Sigmoid colon (tissue), 6 donors: ENCODE measurements at regions not wholly inside any gene's neighbourhood (a gene's known extent, or its start where the extent isn't known, plus 50 kb on each side); places are given as distances from the start of the nearest gene placed in this dataset.

Source experiments
- DNase-seq: peaks from one replicate; pipeline ENCODE4 v3.0.0-alpha.2; 2019
- H3K27ac ChIP-seq, 4 donors: fragments of 200-600 bp; sonication (generic); one replicate each; pipeline ENCODE4 v1.5.1; 2016 to 2019; ENCODE audit warnings: mild to moderate bottlenecking in 1 of 4
- H3K27me3 ChIP-seq, 3 donors: fragments of 200-600 bp; sonication (generic); one replicate each; pipeline ENCODE4 v1.5.1; 2019; ENCODE audit warnings: mild to moderate bottlenecking in 1 of 3
- H3K36me3 ChIP-seq, 4 donors: fragments of 200-600 bp; sonication (generic); one replicate each; pipeline ENCODE4 v1.5.1; 2016 to 2019
- H3K4me1 ChIP-seq, 4 donors: fragments of 200-600 bp; sonication (generic); one replicate each; pipeline ENCODE4 v1.5.1; 2017 to 2019
- H3K4me3 ChIP-seq, 4 donors: fragments of 200-600 bp; sonication (generic); one replicate each; pipeline ENCODE4 v1.5.1; 2017 to 2019; ENCODE audit warnings: mild to moderate bottlenecking in 2 of 4, moderate library complexity in 1 of 4
- H3K9me3 ChIP-seq, 4 donors: fragments of 200-600 bp in 3 of 4; sonication (generic) in 3 of 4; one replicate each; pipeline versions ENCODE4 v1.5.1 to v1.6.1; 2013 to 2019
- EP300 ChIP-seq, 4 donors: sonication (generic); formaldehyde crosslinking; IDR thresholded peaks; one replicate each; pipeline ENCODE4 v1.6.1; 2017; ENCODE audit warnings: antibody characterized with exemption in 4 of 4
- POLR2A ChIP-seq, 2 donors: fragments of 450-650 bp; IDR thresholded peaks; one replicate each; pipeline ENCODE4 v1.6.1; 2016; ENCODE audit warnings: antibody characterized with exemption in 2 of 2, mild to moderate bottlenecking in 2 of 2, moderate library complexity in 2 of 2
- POLR2AphosphoS5 ChIP-seq, 4 donors: sonication (generic); formaldehyde crosslinking; IDR thresholded peaks; one replicate each; pipeline ENCODE4 v1.6.1; 2017; ENCODE audit warnings: antibody characterized with exemption in 4 of 4
- WGBS, 2 donors: extraction: QIAGEN DNeasy Blood & Tissue Kit; methylation state at CpG; one replicate each; pipeline ENCODE4 v1.1.7; 2013; 5-methylcytosine and 5-hydroxymethylcytosine counted together
- intact Hi-C: fragments of 100-400 bp; cut with DNase I; formaldehyde crosslinking; loops from one replicate; pipeline ENCODE4 v1.15.1; 2023
- TF ChIP-seq, protein P1 (sequence below), 4 experiments: fragments of 450-650 bp in 3 of 4; fragments of 200-600 bp in 1 of 4; IDR thresholded peaks; one replicate each; pipeline ENCODE4 v1.5.1; 2016 to 2019; ENCODE audit warnings: antibody characterized with exemption in 4 of 4, mild to moderate bottlenecking in 3 of 4, moderate library complexity in 2 of 4
- donor health status: healthy with polysubstance abuse.
- donor health status: healthy.

- Histone ChIP-seq H3K9me3 (no peaks in the 10 kb centered on the region), H3K36me3 (no peaks in the 10 kb centered on the region), H3K4me3 (no peak overlapping the region), H3K4me1 (no peaks in the 10 kb centered on the region), H3K27me3 (no peaks in the 10 kb centered on the region), H3K27ac (no peak overlapping the region)
- intact Hi-C loops = no loop called here
- DNase-seq = no peak
- 89 to 99% methylated on average over 2 of the region's 2 CpGs for WGBS, 2 donors
- TF ChIP-seq EP300 (IDR thresholded peaks at IDR 0.05) = no peak
- TF ChIP-seq POLR2A (IDR thresholded peaks at IDR 0.05) = no peak
- no peak for TF ChIP-seq POLR2AphosphoS5 (IDR thresholded peaks at IDR 0.05)
- TF ChIP-seq, protein P1, sequence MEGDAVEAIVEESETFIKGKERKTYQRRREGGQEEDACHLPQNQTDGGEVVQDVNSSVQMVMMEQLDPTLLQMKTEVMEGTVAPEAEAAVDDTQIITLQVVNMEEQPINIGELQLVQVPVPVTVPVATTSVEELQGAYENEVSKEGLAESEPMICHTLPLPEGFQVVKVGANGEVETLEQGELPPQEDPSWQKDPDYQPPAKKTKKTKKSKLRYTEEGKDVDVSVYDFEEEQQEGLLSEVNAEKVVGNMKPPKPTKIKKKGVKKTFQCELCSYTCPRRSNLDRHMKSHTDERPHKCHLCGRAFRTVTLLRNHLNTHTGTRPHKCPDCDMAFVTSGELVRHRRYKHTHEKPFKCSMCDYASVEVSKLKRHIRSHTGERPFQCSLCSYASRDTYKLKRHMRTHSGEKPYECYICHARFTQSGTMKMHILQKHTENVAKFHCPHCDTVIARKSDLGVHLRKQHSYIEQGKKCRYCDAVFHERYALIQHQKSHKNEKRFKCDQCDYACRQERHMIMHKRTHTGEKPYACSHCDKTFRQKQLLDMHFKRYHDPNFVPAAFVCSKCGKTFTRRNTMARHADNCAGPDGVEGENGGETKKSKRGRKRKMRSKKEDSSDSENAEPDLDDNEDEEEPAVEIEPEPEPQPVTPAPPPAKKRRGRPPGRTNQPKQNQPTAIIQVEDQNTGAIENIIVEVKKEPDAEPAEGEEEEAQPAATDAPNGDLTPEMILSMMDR (IDR thresholded peaks at IDR 0.05) = no peak
Observed at GRCh38 chr11:76732643-76733042, 50.5 kb upstream of the TSKU start.
